Tibial nerve (tissue), 3 donors: ENCODE measurements at regions not wholly inside any gene's neighbourhood (a gene's known extent, or its start where the extent isn't known, plus 50 kb on each side); places are given as distances from the start of the nearest gene placed in this dataset.

ENCODE experiments used
- CTCF ChIP-seq, 5 experiments: fragments of 200-600 bp in 3 of 5; fragments of 450-650 bp in 2 of 5; sonication (generic) in 3 of 5; IDR thresholded peaks; one replicate each; pipeline ENCODE4 v1.5.1; 2016 to 2019; ENCODE audit warnings: antibody characterized with exemption in 5 of 5, mild to moderate bottlenecking in 3 of 5, moderate library complexity in 2 of 5
- POLR2A ChIP-seq, 2 donors: fragments of 450-650 bp; IDR thresholded peaks; one replicate each; pipeline ENCODE4 v1.6.1; 2017; ENCODE audit warnings: antibody characterized with exemption in 2 of 2, mild to moderate bottlenecking in 2 of 2, moderate library complexity in 2 of 2

GRCh38 chr6:62519574-62519973 is 233.5 kb upstream of the KHDRBS2 start:
- TF ChIP-seq CTCF (IDR thresholded peaks at IDR 0.05) (no peak), POLR2A (IDR thresholded peaks at IDR 0.05) (no peak)
